Activated naive CD4-positive, alpha-beta T cell treated with anti-CD3 and anti-CD28 coated beads for 36 hours (primary cell): ENCODE measurements at regions not wholly inside any gene's neighbourhood (a gene's known extent, or its start where the extent isn't known, plus 50 kb on each side); places are given as distances from the start of the nearest gene placed in this dataset.

Experiments
- CTCF ChIA-PET: fragments of 350-600 bp; sonication (Branson Sonifier 250); formaldehyde crosslinking; loops from one replicate; lab custom pipeline; 2021; ENCODE audit warnings: antibody characterized with exemption; lab: Charles Lee
- DNase-seq: peaks from one replicate; pipeline ENCODE4 v3.0.0-alpha.2; 2020
- H3K27ac Mint-ChIP-seq: one replicate; pipeline ENCODE4 v1.8.0; 2021; ENCODE audit warnings: mild to moderate bottlenecking, mixed read lengths
- H3K27me3 Mint-ChIP-seq: one replicate; pipeline ENCODE4 v1.8.0; 2021; ENCODE audit warnings: low read depth, mixed read lengths
- H3K36me3 Mint-ChIP-seq: one replicate; pipeline ENCODE4 v1.8.0; 2021; ENCODE audit warnings: low read depth, mixed read lengths
- H3K4me1 Mint-ChIP-seq: one replicate; pipeline ENCODE4 v1.8.0; 2021; ENCODE audit warnings: low read depth, mixed read lengths
- H3K4me3 Mint-ChIP-seq: one replicate; pipeline ENCODE4 v1.8.0; 2021; ENCODE audit warnings: mild to moderate bottlenecking, moderate library complexity, mixed read lengths
- H3K9me3 Mint-ChIP-seq: one replicate; pipeline ENCODE4 v1.8.0; 2021; ENCODE audit warnings: mixed read lengths
- intact Hi-C: fragments of 100-400 bp; cut with micrococcal nuclease; formaldehyde crosslinking; loops from one replicate; pipeline ENCODE4 v1.15.1; 2023

DNA sequence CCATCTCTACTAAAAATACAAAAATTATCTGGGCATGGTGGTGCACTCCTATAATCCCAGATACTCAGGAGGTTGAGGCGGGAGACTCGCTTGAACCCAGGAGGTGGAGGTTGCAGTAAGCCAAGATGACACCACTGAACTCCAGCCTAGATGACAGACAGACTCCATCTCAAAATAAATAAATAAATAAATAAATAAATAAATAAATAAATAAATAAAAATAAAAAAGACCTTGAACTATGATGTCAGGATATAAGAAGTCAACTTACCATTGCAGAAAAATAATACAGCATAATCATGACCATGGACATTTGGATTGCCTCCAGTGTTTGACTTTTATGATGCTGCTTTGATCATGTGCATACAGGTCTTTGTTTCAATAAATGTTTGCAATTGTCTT, 484.3 kb upstream of the ROBO1 start:
- CTCF ChIA-PET, result no interaction called here
- Mint-ChIP-seq H3K27ac (no peak overlapping the region), H3K9me3 (peaks cover 24% of the 10 kb centered on the region), H3K27me3 (no peaks in the 10 kb centered on the region), H3K4me1 (no peaks in the 10 kb centered on the region), H3K4me3 (no peak overlapping the region), H3K36me3 (no peaks in the 10 kb centered on the region)
- intact Hi-C loops, result no loop called here
- DNase-seq, result no peak

DNA sequence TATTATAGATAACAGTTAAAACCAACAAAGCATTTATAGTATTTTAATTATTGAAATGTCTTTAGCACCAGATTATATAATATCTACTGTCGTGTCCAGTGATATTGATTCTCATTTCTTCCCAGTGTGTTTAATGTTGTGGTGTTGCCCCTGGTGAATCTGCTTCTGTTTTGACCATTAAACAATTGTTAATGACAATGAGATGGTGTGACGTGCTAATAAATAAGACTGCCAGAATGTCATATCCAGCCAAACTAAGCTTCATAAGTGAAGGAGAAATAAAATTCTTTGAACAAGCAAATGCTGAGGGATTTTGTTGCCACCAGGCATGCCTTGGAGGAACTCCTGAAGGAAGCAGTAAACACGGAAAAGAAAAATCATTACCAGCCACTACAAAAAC, 480.0 kb upstream of the ROBO1 start:
- intact Hi-C loops, result no loop called here
- no peaks in the 10 kb centered on the region for H3K27me3 Mint-ChIP-seq
- H3K9me3 Mint-ChIP-seq, result peaks cover 30% of the 10 kb centered on the region
- no peak for DNase-seq
- no peak overlapping the region for H3K4me3 Mint-ChIP-seq
- CTCF ChIA-PET, result no interaction called here
- H3K27ac Mint-ChIP-seq, result no peak overlapping the region
- no peaks in the 10 kb centered on the region for H3K4me1 Mint-ChIP-seq
- no peaks in the 10 kb centered on the region for H3K36me3 Mint-ChIP-seq

DNA sequence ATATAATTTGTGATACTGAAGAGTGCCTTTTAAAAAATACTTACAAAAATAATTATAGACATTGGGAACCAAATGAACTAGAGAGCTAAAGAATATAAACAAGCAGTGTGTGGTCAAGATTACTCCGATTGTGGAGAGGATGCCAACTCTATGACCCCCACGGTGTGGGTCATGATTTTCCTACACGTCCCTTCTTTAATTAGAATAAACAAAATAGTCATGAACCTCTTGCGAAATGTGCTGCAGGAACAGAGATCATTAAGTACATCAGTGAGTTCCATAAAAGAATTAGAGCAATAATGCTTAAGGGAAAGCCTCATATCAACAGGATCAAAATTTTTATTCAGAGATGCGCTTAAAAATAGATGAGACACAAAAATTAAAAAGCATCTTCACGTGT, 476.6 kb upstream of the ROBO1 start:
- Mint-ChIP-seq H3K36me3 (no peaks in the 10 kb centered on the region), H3K4me1 (no peaks in the 10 kb centered on the region), H3K4me3 (no peak overlapping the region), H3K27ac (no peak overlapping the region), H3K9me3 (peaks cover 23% of the 10 kb centered on the region), H3K27me3 (no peaks in the 10 kb centered on the region)
- intact Hi-C loops, result no loop called here
- CTCF ChIA-PET, result no interaction called here
- no peak for DNase-seq

DNA sequence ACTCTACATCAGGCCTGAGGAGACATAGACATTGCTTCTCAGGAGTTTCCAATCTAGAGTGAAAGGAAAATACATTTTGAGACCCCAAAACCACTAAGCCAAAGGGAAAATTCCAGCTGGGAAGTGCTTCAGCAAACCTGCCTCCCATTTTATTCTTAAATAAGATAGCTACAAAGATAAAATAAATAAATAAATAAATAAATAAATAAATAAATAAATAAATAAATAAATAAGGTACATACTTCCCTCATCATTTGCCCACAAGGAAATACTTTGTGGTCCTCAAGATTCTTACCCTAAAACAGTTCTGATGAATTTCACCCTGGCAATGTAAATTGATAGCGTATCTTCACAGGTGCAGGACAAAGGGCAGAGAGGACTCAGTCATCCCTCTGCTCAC, 474.0 kb upstream of the ROBO1 start:
- CTCF ChIA-PET, result no interaction called here
- Mint-ChIP-seq H3K36me3 (no peaks in the 10 kb centered on the region), H3K9me3 (peaks cover 7% of the 10 kb centered on the region), H3K27ac (no peak overlapping the region), H3K4me3 (no peak overlapping the region), H3K4me1 (no peaks in the 10 kb centered on the region), H3K27me3 (no peaks in the 10 kb centered on the region)
- no peak for DNase-seq
- intact Hi-C loops, result no loop called here

DNA sequence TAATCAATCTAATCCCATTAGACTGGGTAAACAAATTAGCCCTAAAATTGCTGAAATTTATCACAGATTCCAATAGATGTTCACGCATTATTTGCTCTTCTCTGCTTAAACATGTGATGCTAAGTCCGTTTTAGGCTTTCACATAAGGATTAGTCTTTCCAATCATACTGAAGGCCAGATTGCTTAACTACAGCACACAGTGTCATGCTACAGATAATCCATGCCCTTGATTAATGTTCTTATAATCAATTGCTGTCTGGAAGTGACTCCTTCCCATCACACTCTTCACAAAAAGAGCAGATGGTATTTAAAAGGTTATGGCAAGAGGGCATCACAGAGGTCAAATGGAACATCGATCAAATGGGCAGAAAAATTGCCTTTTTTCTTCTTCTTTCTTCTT, 471.5 kb upstream of the ROBO1 start:
- intact Hi-C loops, result no loop called here
- H3K27ac Mint-ChIP-seq, result no peak overlapping the region
- peaks cover 2% of the 10 kb centered on the region for H3K9me3 Mint-ChIP-seq
- CTCF ChIA-PET, result no interaction called here
- no peaks in the 10 kb centered on the region for H3K27me3 Mint-ChIP-seq
- DNase-seq, result no peak
- H3K4me3 Mint-ChIP-seq, result no peak overlapping the region
- H3K36me3 Mint-ChIP-seq, result no peaks in the 10 kb centered on the region
- H3K4me1 Mint-ChIP-seq, result no peaks in the 10 kb centered on the region

DNA sequence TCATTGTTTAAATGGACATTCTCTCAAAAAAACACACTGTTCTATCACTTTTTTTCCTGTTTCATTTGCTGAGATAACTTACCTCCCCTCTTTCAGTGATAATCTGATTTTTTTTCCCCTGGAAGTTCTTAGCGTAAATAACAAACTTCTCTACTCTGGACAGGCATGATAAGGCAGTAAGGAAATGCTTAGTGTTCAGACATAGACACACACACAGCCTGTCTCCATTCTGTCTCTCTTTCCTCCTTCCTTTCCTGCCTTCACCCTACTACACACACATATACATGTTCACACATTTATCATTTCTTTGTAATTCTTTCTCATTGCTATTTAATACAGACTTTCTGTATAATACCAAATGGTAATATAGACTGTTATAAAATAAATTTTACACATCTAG, 470.8 kb upstream of the ROBO1 start:
- Mint-ChIP-seq H3K4me3 (no peak overlapping the region), H3K27ac (no peak overlapping the region), H3K9me3 (peaks cover 2% of the 10 kb centered on the region), H3K36me3 (no peaks in the 10 kb centered on the region), H3K4me1 (no peaks in the 10 kb centered on the region), H3K27me3 (no peaks in the 10 kb centered on the region)
- DNase-seq, result no peak
- intact Hi-C loops, result no loop called here
- CTCF ChIA-PET, result no interaction called here

DNA sequence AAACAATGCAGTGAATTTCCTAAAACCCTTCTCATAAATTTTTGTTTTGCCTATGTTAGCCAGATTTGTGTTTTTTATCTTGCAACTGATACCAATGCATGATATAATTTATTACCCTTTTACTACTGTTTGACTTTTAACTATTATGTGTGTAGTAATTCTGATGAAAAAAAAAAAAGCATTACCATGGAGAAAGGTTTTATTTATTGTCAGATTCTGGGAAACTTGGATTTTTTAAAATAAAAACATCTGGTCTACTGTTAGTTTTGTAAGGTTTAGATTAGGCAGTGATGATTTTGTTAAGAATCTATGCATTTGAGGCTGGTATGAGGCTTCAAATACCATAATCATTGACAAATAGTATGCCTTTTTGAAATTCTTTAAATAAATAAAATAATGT, 470.4 kb upstream of the ROBO1 start:
- H3K4me1 Mint-ChIP-seq, result no peaks in the 10 kb centered on the region
- H3K27me3 Mint-ChIP-seq, result no peaks in the 10 kb centered on the region
- no peak overlapping the region for H3K27ac Mint-ChIP-seq
- CTCF ChIA-PET, result no interaction called here
- H3K9me3 Mint-ChIP-seq, result peaks cover under 1% of the 10 kb centered on the region
- H3K4me3 Mint-ChIP-seq, result no peak overlapping the region
- no peaks in the 10 kb centered on the region for H3K36me3 Mint-ChIP-seq
- no peak for DNase-seq
- intact Hi-C loops, result no loop called here

DNA sequence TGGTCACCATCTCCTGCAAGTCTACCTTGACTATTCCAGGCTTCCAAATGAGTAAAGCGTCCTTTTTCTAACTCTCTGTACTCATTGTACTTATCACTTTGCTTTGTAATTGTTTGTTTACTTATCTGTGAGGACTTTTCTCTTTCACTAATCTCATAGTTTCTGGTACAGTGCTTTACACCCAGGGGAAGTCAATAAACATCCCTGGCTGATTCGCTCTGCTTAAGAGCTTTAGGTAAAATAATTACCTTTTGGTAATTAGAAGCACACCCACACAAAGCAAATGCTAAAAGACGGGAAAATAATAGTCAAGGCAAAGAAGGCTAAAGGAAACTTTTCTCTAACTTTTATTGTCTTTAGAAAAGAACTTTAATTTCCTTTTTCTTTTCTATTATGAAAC, 466.9 kb upstream of the ROBO1 start:
- Mint-ChIP-seq H3K4me3 (no peak overlapping the region), H3K36me3 (no peaks in the 10 kb centered on the region), H3K9me3 (no peaks in the 10 kb centered on the region), H3K27me3 (no peaks in the 10 kb centered on the region), H3K27ac (no peak overlapping the region), H3K4me1 (no peaks in the 10 kb centered on the region)
- DNase-seq, result no peak
- intact Hi-C loops, result no loop called here
- CTCF ChIA-PET, result no interaction called here

DNA sequence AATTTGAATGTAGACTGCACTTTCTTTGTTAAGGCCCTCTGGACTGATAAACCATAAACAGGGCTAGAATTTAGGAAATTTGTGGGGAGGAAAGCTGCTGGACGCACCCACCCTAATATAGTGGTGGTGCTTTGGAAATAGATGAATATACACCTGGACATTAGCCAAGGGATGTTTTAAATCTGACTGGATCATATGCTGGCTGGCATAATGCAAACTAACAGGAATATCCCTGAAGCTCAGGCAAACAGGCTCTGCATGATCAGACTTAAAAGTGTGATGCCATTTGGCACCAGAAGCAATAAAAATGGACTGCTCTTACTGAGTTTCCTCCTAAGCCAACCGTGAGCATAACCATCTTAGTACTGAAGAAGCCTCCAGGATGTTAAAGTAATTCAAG, 465.8 kb upstream of the ROBO1 start:
- intact Hi-C loops, result no loop called here
- H3K9me3 Mint-ChIP-seq, result peaks cover 4% of the 10 kb centered on the region
- no peaks in the 10 kb centered on the region for H3K36me3 Mint-ChIP-seq
- H3K4me1 Mint-ChIP-seq, result no peaks in the 10 kb centered on the region
- no peak overlapping the region for H3K4me3 Mint-ChIP-seq
- DNase-seq, result no peak
- H3K27ac Mint-ChIP-seq, result no peak overlapping the region
- CTCF ChIA-PET, result no interaction called here
- H3K27me3 Mint-ChIP-seq, result no peaks in the 10 kb centered on the region

DNA sequence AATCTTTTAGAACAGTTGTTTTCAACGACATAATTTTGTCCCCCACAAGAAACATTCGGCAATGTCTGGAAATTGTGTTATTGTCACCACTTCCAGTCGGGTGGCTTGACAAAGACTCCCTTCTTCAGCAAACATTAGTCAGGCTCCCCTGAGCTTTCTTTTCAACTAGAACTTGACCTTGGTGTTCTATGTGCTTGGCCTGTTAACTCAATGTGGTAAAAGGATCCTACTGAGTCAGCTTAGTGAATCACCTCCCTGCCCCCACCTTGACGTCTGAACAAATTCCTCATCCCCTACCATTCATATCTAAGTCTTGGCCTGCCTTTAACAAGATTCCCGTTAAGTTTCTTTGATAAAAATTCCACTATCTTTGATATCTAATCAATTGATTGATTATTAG, 465.0 kb upstream of the ROBO1 start:
- Mint-ChIP-seq H3K9me3 (peaks cover 5% of the 10 kb centered on the region), H3K27ac (no peak overlapping the region), H3K36me3 (no peaks in the 10 kb centered on the region), H3K27me3 (no peaks in the 10 kb centered on the region), H3K4me1 (no peaks in the 10 kb centered on the region), H3K4me3 (no peak overlapping the region)
- DNase-seq, result no peak
- CTCF ChIA-PET, result no interaction called here
- intact Hi-C loops, result no loop called here

DNA sequence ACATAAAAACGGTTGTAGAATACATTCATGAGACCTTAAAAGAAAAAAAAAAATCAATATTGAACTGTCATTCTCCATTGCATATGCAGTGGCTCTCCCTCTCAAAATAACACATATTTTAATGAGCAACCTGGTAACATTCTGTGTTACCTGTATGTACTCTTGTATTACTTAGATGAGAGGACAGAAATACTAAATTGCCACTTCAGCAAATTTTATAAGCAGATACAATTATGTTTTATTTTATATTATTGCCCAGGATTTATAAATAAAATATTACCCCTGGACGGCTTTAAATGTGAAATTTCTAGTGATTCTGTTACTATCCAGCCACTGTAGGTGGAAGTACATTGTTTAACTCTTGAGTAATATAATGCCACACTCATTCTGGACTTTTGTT, 463.2 kb upstream of the ROBO1 start:
- Mint-ChIP-seq H3K36me3 (no peaks in the 10 kb centered on the region), H3K4me1 (no peaks in the 10 kb centered on the region), H3K27me3 (no peaks in the 10 kb centered on the region), H3K4me3 (no peak overlapping the region), H3K9me3 (peaks cover 9% of the 10 kb centered on the region), H3K27ac (no peak overlapping the region)
- DNase-seq, result no peak
- CTCF ChIA-PET, result no interaction called here
- intact Hi-C loops, result no loop called here

DNA sequence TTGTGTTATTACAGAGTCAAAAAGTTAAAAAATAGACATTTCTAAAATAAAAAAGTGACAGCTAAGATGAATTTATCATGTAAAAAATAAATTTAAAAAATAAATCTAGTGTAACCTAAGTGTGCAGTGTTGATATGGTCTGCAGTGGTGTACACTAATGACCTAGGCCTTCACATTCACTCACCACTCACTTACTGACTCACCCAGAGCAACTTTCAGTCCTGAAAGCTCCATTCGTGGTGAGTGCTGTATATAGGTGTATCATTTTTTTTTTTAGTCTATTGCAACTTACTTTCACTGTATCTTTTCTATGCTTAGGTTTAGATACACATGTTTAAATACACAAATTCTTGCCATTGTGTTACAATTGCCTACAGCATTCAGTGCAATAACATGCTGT, 459.4 kb upstream of the ROBO1 start:
- intact Hi-C loops, result no loop called here
- CTCF ChIA-PET, result no interaction called here
- Mint-ChIP-seq H3K9me3 (peaks cover 13% of the 10 kb centered on the region), H3K36me3 (no peaks in the 10 kb centered on the region), H3K27ac (no peak overlapping the region), H3K27me3 (no peaks in the 10 kb centered on the region), H3K4me1 (no peaks in the 10 kb centered on the region), H3K4me3 (no peak overlapping the region)
- no peak for DNase-seq

DNA sequence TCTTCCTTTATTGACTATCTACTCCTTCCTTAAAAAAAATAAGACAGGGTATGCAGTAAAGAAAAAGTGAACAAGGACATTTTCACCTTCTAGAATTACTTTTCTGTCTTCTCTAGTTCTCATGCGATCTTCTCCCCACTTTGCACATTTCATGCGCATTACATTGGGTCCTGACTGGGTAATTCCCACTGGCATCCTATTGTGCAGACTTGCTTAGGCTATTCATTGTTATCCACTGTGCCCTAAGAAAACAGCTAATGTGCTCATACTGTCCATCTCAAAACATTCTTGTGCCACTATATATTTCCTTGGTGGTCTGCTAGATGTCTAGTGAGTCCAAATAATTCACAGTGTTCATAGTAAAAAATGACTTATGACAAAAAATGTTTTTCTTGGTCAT, 447.4 kb upstream of the ROBO1 start:
- H3K9me3 Mint-ChIP-seq, result peaks cover 2% of the 10 kb centered on the region
- H3K27ac Mint-ChIP-seq, result no peak overlapping the region
- no peaks in the 10 kb centered on the region for H3K36me3 Mint-ChIP-seq
- no peaks in the 10 kb centered on the region for H3K27me3 Mint-ChIP-seq
- CTCF ChIA-PET, result no interaction called here
- intact Hi-C loops, result no loop called here
- H3K4me3 Mint-ChIP-seq, result no peak overlapping the region
- no peak for DNase-seq
- no peaks in the 10 kb centered on the region for H3K4me1 Mint-ChIP-seq

DNA sequence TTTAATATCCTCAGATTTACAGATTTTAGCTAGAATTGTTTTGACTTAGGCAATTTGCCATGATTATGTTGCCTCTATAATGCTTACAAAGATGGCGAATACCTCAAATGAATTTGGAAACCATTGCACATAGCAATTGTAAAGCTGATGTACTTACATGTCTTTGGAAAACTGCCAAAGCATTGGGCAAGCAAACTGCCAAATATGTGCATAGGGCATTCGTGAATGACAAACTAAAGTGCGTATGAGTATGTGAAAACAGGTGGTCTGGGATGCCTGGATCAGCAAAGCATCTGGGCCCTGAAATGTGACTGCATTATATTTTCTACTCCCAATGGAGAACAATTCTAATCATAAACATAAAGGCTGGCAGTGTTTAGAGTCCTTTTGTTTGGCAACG, 445.3 kb upstream of the ROBO1 start:
- CTCF ChIA-PET, result no interaction called here
- intact Hi-C loops, result no loop called here
- no peak for DNase-seq
- H3K27ac Mint-ChIP-seq, result no peak overlapping the region
- no peaks in the 10 kb centered on the region for H3K27me3 Mint-ChIP-seq
- no peaks in the 10 kb centered on the region for H3K4me1 Mint-ChIP-seq
- H3K9me3 Mint-ChIP-seq, result peaks cover 4% of the 10 kb centered on the region
- no peaks in the 10 kb centered on the region for H3K36me3 Mint-ChIP-seq
- no peak overlapping the region for H3K4me3 Mint-ChIP-seq
